HG03097 (cell line): ENCODE measurements at regions not wholly inside any gene's neighbourhood (a gene's known extent, or its start where the extent isn't known, plus 50 kb on each side); places are given as distances from the start of the nearest gene placed in this dataset.

Experiments
- ATAC-seq: cut with Tn5 transposase; IDR thresholded peaks from one replicate; pipeline ENCODE4 v1.9.1; 2021; ENCODE audit not compliant: unreplicated experiment, low FRiP score

DNA sequence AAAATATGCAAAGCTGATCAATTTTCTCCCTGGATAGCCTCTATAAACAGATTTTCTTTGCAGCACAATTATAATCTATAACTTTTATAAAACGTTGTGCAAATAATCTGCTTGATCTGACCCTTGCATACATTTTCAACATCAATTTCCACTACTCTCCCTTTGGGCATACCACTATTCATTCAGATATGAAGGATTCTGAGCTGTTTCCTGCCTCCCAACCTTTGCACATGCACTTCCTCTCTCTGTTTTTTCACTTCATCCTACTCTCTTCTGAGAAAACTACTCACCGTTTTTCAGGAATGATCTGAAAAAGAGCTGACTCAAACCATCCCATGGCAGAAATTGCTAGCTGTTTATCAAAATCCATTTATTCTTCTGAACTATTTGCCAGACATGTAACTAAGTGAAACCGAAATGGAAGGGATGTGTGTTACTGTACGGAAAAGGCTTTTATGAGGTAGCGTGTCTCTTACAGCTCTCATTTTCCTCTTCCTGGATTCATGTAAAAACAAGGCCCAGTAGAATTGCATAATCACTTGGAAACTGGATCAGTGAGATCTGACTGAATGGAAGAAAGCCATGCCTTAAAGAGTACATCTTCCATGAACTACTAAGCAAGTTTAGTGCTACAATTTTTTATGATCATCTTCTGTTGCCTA, 1447.3 kb upstream of the MIR17HG start:
- no peak for ATAC-seq

DNA sequence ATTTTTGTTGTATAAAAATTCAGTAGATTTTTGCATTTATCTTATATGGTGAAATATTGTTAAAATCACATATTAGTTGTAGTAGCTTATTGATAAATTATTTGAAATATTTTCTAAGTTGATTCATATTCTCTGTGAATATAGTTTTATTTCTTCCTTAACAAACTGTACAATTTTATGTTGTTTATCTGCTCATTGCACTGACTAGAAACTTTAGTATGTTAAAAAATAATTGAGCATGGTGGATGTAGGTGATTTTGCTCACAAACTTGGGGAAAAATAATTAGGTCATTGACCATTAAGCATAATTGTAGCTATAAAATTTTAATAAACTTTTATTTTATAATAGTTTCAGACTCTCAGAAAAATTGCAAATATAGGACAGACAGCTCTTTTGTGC, 1445.3 kb upstream of the MIR17HG start:
- no peak for ATAC-seq

DNA sequence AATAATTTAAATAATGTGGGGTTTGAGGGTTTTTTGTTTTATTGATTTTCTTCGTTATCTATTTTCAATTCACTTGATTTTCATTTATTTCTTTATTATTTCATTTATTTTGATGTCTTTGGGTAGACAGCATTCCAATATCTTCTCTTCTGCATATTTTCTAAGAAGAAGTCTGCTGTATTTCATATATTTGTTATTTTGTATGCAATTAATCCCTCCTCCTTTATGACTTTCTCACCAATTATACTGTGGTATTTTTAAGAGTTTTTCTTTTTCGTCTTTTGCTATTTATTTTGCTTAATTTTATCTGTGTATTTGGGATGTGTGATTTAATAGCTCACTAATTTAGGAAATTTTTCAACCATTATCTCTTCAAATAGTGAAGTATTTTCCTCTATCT, 1444.4 kb upstream of the MIR17HG start:
- ATAC-seq = no peak

DNA sequence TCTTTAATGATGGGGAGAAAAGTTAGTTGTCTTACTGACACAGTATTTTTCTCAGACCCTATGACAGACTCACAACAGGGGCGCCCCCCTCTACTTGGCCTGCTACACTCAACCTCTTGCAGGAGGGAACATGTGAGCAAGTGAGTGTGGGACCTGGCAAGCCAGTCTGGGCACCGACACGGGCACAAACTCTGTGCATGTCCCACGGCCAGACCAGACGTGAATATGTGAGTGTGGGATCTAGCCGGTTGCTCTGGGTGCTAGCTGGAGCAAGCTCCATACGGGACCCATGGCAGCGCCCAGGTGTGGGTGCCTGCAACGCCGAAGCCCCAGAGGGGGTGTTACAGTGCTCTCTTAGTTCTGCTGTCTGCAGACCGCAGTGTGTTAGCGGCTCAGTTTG, 1437.3 kb upstream of the MIR17HG start:
- ATAC-seq = no peak

DNA sequence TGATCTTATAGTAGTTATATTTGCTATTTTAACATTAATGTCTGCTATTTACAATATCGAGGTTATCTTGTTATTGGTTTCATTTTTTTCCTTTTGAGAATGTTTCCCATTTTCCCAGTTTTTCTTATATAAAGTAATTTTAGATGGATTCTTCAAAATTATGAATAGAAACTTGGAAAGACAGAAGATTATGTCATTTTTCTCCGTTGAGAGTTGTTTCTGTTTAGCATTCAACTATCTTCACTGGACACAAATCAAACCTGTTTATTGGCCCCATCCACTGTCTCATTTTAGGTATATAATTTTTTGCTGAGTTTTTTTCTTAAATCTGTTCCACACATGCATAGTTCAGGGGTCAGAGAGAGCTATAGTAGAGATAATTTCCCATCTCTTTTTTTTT, 1430.9 kb upstream of the MIR17HG start:
- ATAC-seq = no peak

DNA sequence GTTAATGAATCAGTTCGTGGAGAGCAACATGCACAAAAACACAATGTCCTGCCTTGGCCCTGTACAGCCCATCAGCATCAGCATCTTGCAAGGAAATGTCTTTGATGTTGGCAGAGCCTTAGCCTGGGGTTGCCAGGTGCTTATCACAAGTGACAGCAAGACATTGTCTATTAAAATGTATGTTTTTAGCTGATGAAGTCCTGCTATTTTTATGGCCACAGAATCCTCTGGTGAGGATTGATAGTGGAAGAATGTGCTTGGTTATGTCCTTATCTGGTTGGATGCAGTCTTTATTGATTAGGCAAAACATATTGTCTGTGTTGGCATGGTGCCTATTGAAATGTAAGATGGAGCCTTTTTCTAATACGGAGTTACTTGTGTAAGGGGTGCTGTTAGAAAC, 1427.0 kb upstream of the MIR17HG start:
- ATAC-seq = no peak

DNA sequence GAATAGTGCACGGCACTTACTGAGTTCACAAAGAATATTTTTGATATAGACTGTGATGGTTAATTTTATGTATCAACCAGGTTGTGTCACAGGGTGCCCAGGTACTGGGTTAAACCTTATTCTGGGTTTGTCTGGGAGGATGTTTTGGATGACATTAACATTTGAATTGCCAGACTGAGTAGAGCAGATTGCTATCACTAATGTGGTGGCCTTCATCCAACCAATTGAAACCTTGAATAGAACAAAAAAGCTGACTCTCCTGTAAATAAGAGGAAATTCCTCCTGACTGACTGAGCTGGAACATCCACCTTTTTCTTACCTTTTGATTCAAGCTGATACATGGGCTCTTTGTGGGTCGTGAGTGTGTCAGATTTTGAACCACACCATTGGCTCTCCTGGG, 1424.4 kb upstream of the MIR17HG start:
- no peak for ATAC-seq

DNA sequence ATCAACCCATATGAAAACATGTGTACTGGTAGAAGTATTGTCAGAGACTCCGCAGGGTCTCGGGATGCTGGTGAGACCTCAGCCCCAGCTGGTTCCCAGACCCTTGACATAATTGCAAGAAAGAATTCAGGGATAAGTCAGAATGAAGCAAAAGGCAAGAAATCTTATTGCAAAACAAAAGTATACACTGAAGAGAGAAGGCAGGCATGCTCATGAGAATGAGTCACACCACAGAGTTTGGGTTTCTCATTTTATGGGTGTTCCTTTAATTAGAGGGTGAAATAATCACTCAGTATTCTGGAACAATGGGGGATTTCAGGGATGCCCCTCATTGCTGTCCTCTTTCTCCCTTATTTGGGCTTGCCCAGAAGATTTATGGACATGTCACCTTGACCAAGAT, 1423.8 kb upstream of the MIR17HG start:
- ATAC-seq = no peak

DNA sequence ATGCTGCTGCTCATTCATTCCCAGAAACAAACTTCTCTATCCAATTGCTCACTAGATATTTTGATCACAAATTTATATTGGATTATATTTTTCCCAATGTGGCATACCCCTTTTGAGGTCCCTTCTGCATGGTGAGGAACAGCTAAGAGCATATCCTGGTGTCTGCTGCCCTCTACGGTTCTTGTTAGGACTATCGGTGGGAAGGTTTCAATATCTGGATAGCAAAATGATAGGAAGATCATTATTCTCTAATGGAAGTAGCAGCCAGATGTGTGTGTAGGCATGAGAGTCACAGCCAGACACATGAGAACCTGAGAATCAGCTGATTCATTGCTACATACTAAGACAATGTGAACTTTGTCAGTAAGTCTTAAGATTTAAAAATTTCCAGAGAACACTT, 1422.4 kb upstream of the MIR17HG start:
- ATAC-seq = no peak

DNA sequence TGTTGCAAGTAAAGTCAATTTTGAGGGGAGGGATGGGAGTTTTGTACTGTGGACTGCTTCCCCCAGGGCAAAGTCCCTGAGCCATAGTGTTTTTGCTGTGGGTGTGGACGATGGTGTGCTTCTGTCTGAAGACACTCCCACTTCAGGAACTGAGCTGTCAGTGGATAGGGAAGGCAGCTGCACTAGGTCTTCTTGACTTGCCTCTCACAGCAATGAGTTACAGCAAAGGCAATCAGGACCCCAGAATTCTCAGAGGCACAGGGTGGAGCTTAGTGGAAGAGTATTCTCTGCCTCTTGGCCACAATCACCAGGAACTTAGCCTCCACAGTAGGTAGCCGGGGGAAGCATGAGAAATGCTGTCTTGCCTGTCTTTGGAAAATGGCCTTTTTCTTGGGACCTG, 1416.6 kb upstream of the MIR17HG start:
- no peak for ATAC-seq

DNA sequence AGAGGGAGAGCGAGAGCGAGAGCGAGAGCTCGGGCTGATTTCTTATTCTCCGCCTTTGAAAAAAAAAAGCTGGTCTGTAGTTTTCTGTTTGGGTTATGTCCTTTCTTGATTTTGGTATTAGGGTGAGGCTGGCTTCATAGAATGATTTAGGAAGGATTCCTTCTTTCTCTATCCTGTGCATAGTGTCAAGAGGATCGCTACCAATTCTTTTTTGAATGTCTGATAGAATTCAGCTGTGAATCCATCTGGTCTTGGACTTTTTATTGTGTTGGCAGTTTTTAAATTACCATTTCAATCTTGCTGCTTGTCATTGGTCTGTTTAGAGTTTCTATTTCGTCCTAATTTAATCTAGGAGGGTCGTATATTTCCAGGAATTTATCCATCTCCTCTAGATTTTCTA, 1414.6 kb upstream of the MIR17HG start:
- no peak for ATAC-seq

DNA sequence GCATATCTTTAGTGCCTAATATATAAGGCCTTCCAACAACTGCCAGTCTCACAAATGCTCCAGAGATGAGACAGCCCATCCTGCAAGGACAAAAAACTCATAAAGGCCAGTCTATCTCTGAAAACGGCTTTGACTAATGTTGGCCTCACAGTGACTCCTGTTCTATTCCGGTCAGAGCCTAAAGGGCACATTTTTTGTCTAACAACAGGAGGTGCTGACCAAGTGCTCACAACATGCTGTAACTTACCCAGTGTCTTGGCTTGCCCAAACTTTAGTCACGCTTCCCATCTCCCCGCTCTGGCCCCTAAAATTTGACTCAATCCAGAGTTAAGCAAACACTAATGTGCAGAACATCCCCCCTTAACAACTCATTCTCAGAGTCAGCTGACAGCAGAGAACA, 1411.2 kb upstream of the MIR17HG start:
- ATAC-seq = no peak

DNA sequence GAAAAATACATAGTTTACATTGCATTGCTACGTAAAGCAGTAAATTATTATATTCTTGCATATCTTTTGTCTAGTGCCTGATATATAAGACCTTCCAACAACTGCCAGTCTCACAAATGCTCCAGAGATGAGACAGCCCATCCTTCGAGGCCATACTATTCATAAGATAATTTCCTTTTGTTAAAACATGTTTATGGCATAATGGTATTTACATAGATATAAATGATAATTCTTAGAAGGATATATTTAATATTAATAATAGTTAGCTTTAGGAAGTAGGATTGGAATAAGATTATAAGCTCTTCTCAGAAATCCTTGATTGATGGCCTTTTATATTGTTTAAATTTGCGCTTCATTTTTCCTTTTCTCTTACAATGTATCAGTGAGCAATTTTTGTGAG, 1410.1 kb upstream of the MIR17HG start:
- ATAC-seq = no peak

DNA sequence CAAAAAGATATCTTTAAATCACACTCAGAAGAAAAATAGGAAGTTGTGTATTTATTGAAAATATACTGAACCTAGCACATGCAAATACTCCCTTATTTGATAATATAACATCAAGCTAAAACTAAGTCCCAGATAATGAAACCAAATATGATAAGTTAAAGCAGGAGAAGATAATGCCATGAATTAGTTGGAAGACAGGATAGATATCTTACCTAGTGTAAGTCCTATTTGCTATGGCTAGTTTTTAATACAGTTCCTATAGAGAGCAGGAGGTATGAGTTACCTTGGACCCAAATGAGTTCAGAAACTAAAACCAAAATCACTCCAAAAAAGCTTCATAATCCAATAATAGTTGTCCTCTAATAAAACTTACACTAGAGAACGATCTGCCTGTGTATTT, 1407.1 kb upstream of the MIR17HG start:
- no peak for ATAC-seq

DNA sequence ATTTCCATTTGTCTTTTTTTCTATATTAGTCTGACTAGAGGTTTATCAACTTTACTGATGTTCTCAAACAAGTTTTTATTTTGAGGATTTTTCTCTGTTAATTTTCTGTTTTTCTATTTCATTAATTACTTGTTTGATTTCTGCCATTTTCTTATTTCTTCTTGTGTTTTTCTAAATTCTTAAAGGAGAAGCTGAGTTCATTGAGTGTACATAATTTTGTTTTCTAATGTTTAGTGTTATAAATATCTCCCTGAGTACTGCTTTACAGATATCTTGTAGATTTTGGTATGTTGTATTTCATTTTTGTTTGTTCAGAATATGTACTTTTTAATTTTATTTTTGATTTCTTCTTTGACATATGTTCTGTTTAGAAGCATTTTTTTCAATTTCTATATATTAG, 1404.3 kb upstream of the MIR17HG start:
- no peak for ATAC-seq

DNA sequence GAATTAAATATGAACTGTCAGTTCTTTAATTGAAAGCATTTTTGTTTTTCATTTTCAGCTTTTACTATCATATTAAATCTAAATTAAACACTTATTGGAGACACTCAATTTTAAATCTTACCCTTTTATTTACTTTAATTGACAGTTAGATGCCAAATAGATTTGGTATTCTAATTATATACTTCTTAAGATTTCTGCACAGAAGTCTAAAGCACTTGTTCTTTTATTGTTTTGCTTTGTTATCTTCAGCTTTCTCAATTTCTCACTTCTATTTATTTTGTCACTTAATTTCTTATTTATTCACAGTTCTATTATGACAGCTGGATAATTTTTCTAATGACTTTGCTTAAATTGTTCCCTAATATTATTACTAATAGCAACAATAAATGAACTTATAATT, 1397.3 kb upstream of the MIR17HG start:
- ATAC-seq = no peak

DNA sequence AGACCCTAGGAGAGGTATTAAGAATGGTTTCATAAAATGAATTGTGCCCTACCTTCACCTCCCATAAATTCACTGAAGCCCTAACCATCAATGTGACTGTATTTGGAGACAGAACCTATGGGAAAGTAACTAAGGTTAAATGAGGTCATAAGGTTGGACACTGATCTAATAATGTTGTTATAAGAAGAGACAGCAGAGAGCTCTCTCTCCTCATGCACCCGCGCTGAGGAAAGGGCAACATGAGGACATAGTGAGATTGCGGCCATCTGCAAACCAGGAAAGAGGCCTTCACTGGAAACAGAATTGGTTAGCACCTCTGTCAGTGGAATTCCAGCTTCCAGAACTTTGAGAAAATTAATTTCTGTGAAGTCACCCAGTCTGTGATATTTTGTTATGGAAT, 1396.1 kb upstream of the MIR17HG start:
- no peak for ATAC-seq

DNA sequence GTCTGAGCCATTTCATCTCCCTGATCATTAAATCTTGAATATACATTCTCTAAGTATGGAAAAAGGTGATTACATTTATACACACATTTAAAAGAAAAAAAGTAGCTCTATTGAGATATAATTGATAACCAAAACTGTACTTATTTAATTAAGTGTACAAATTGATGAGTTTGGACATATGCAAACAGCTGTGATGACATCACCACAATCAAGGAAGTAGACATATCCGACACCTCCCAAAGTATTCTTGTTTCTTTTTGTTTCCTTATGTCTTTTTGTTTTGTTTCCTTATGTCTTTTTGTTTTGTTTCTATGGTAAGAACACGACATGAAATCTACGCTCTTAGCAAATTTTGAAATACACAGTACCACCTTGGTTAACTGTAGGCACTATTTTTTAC, 1393.9 kb upstream of the MIR17HG start:
- ATAC-seq = no peak

DNA sequence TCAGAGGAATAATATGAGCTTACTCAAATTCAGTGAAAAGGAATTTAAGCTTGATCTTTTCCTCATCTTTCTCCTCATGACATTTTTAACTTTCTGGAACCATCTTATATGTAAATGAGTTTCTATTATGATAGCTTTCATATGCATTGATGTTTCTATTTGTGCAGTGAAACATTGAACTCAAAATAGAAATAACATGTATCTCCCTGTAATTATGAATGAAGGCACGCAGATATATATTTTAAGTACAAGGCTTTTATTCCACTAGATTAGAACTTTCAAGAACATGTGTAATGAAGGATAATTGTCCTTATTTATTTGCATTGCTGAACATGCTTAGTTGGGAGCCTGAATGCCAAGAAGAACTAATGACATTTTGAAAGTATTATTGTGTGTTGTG, 1391.7 kb upstream of the MIR17HG start:
- ATAC-seq = no peak

DNA sequence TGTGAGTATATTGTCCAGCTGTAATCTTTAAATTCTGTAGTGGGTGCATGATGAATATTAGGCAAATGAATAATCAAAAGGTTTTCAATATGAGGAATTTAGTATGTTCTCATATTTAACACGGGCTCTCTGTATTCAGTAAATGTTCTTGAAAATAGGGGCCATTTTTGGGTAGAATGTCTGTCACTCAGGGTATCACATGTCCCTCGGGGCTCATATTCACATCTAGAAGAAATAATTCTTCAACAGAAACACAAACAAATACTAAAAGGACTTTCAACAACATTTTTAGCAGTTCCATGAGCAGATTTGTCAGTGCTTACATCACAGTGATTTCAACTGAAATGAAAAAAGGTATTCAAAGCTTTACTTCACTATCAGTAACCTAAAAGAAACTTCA, 1388.4 kb upstream of the MIR17HG start:
- ATAC-seq = no peak

DNA sequence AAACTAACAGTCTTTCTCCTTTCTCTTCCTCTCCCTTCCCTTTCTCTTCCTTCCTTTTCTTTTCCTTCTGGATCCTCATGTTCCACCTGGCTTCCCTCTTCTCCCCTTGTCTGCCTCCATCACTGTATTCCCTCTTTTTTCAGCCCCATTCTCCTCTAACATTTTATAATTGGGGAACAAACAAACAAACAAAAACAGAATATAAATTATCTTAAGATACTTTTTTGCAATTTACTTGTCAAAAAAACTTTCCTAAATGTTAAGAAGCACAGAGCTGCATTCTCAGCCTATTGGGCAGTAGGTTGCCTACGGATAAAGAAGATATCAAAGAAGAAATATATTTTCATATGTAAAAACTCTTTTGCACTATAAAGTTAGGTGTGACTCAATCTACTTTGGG, 1382.2 kb upstream of the MIR17HG start:
- no peak for ATAC-seq

DNA sequence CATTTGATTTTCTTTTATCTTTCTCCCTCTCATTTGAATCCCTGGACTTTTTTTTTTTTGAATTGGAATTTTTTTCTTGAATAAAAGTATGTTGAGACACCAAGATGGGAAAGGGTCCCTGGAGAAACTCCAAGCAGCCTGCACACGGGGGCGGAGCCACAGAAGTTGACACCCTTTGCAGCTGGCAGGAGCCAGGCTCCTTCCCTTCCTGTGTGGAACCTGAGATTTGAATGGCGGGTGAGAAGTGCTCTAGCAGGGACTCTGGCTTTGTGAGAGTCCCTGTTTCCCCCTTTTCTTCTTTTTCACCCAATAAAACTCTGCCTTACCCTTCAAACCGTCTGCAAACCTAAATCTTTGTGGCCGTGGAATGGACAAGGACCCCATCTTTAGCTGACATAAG, 1381.0 kb upstream of the MIR17HG start:
- ATAC-seq = no peak

DNA sequence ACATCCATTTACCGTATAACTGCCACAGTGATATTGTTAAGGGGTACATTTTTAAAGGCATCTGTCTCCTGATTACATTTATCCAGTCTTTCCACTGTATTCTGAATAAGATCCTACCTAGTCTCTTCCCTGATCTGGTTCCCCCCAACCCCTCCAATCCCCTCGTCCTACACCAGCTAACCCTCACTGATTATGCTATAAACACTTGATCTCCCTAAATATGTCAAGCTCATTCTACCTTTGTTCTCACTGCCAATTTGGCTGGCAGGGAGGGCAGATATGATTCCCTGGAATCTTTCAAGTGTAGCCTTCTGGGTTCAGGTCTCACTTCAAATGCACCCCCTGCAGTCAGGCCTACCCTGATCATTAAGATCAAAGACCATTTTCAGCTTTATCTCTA, 1379.8 kb upstream of the MIR17HG start:
- ATAC-seq = no peak
